Lower leg skin (tissue), 4 donors: ENCODE measurements at regions not wholly inside any gene's neighbourhood (a gene's known extent, or its start where the extent isn't known, plus 50 kb on each side); places are given as distances from the start of the nearest gene placed in this dataset.
"Not testable (repeated sequence)": the region's sequence is repeated elsewhere in the genome, so short reads cannot be mapped to it uniquely, and the experiment has no call there.

Source experiments
- DNase-seq, 2 donors: peaks; one replicate each; pipeline ENCODE4 v3.0.0-alpha.2; 2019; ENCODE audit warnings: low spot score in 2 of 2
- H3K4me3 ChIP-seq: fragments of 200-600 bp; sonication (generic); 2 replicates; pipeline ENCODE4 v1.5.1; 2017; ENCODE audit warnings: mild to moderate bottlenecking, low read depth; ENCODE audit not compliant: poor library complexity, severe bottlenecking
- CTCF ChIP-seq, 3 donors: fragments of 450-650 bp; IDR thresholded peaks; one replicate each; pipeline ENCODE4 v1.5.1; 2016; ENCODE audit warnings: antibody characterized with exemption in 3 of 3, mild to moderate bottlenecking in 3 of 3, moderate library complexity in 2 of 3
- WGBS, 2 donors: methylation state at CpG; one replicate each; pipeline ENCODE4 v1.1.5; 2018; 5-methylcytosine and 5-hydroxymethylcytosine counted together
- intact Hi-C: fragments of 100-400 bp; cut with DNase I; formaldehyde crosslinking; loops from one replicate; pipeline ENCODE4 v1.15.0; 2023; ENCODE audit warnings: low total_unique reads

DNA sequence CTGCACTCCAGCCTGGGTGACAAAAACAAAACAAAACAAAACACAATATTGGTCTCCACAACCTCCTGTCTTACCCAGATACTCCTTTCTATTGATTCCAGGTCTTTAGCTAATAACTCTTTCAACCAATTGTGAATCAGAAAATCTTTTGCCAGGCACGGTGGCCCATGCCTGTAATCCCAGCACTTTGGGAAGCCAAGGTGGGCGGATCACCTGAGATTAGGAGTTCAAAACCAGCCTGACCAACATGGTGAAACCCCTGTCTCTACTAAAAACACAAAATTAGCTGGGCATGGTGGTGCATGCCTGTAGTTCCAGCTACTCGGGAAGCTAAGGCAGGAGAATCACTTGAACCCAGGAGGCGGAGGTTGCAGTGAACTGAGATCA lies 88.5 kb upstream of the METTL9 start:
- peak in 1 of 2 donors; percentile 81 for DNase-seq
- WGBS, 2 donors = 81% methylated on average over 4 of the region's 4 CpGs
- H3K4me3 ChIP-seq, intact Hi-C loops: not testable (repeated sequence)

DNA sequence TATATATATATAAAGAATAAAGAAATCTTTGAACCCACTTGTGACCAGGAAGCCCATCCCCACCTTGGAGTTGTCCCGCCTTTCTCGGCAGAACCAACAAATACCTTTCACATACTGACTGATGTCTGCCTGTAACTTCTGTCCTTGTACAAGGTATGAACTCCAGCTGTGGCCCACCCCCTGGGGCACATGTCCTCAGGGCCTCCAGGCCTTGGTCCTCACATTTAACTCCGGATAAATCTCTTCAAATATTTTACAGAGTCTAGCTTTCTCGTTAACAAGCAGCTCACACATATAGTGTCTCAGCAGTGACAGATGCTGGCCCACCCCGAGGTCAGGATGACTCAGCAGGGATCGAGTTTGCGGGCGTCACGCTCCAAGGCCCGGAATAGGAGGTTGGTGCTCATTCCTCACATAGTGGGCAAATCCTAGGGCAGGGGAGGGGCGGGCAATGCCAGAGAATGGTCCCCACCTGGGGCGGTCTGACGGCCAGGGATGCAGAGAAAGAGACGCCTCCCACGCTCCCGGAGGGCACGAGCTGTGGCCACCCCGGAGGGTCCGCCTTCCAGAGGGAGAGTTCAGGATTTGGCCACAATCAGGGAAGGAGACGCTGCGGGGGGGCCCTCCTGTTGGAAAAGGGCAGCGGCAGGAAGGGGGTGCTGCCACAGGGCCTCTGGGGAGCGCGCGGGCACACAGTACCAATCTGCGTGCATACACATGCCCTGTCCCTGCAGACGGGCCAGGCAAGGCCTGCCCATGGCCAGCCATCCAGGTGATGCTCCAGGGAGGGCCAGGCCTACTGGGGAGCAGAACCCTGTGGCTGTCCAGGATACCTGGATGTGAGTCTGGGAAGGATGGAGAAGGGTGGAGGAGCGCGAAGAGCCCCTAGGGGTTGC lies 87.8 kb upstream of the METTL9 start:
- H3K4me3 ChIP-seq, intact Hi-C loops: not testable (repeated sequence)
- peak; percentile 38 to 94 for DNase-seq
- 44 to 46% methylated on average over 20 to 29 of the region's 29 CpGs for WGBS, 2 donors

- intact Hi-C loops, H3K4me3 ChIP-seq: not testable (repeated sequence)
- peak in 1 of 3 donors; percentile 71 for TF ChIP-seq CTCF (IDR thresholded peaks at IDR 0.05)
- WGBS, 2 donors = 40 to 45% methylated on average over 17 of the region's 20 CpGs
- peak; percentile 71 to 94 for DNase-seq
Observed at GRCh38 chr16:21512280-21513192, 86.8 kb upstream of the METTL9 start.

- not testable (repeated sequence) for H3K4me3 ChIP-seq
Observed at GRCh38 chr16:21513337-21513741, 86.0 kb upstream of the METTL9 start.

GRCh38 chr16:21513812-21514473 lies 85.4 kb upstream of the METTL9 start:
- 28 to 33% methylated on average over 15 of the region's 18 CpGs for WGBS, 2 donors
- intact Hi-C loops, H3K4me3 ChIP-seq: not testable (repeated sequence)
- DNase-seq = peak in 1 of 2 donors; percentile 53

More at GRCh38 chr16:21513337-21513741, 86.0 kb upstream of the METTL9 start:
- intact Hi-C loops = not testable (repeated sequence)
- DNase-seq = peak in 1 of 2 donors; percentile 36
- 33 to 37% methylated on average over 9 of the region's 9 CpGs for WGBS, 2 donors

GRCh38 chr16:21514474-21514840 lies 84.9 kb upstream of the METTL9 start:
- H3K4me3 ChIP-seq, DNase-seq, intact Hi-C loops: not testable (repeated sequence)
- WGBS, 2 donors = 42 to 45% methylated on average over 14 of the region's 14 CpGs

- DNase-seq, H3K4me3 ChIP-seq, intact Hi-C loops: not testable (repeated sequence)
- WGBS, 2 donors = 50 to 54% methylated on average over 7 to 9 of the region's 9 CpGs
Observed at GRCh38 chr16:21516705-21517040, 82.7 kb upstream of the METTL9 start.

DNA sequence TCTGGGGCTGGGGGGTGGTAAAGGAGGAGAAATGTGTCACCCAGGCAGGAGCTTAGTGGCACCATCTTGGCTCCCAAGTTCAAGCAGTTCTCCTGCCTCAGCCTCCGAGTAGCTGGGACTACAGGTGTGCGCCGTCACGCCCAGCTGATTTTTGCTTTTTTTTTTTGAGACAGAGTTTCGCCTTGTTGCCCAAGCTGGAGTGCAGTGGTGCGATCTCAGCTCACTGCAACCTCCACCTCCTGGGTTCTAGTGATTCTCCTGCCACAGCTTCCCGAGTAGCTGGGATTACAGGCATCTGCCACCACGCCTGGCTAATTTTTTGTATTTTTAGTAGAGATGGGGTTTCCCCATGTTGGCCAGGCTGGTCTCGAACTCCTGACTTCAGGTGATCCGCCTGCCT lies 82.1 kb upstream of the METTL9 start:
- DNase-seq, H3K4me3 ChIP-seq, intact Hi-C loops: not testable (repeated sequence)
- WGBS, 2 donors = 61 to 68% methylated on average over 8 to 10 of the region's 10 CpGs

DNA sequence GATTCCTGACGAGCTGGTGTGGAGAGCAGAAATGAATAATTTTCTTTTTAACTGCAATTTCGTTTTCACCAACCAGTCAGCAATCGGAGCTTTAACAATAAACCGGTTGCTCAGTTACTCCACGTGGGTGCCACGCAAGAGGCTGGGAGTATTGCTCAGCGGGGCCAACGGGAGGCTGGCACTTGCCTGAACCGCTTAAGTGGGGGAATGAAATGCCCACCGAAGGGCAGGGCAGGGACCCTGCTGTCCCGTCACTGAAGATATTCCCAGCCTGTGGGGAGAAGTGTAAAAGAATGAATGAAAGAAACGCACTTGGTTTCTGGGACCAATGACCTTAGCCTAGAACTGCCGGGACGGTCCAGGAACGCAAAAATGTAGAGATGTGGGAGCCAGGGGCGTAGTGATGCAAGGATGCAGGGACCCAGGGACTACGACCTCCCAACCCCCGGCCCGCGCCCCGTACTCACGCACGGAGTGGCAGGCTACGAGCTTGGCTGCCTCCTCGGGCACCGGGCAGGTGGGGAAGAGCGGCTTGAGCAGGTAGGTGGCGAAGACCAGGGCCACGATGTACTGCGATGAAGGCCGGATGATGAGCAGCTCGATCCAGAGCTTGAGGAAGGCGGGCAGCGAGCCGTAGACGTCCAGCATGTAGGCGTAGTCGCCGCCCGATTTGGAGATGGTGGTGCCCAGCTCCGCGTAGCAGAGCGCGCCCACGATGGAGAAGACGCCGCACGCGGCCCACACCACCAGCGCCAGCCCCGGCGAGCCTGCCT lies 79.8 kb upstream of the METTL9 start:
- H3K4me3 ChIP-seq = peak overlapping the region; percentile 66
- intact Hi-C loops = not testable (repeated sequence)
- 0 to 1% methylated on average over 26 to 29 of the region's 52 CpGs for WGBS, 2 donors
- peak in 1 of 2 donors; percentile 14 for DNase-seq
